CD4-positive, alpha-beta T cell (primary cell): ENCODE measurements at regions not wholly inside any gene's neighbourhood (a gene's known extent, or its start where the extent isn't known, plus 50 kb on each side); places are given as distances from the start of the nearest gene placed in this dataset.

ENCODE experiments used
- ATAC-seq: fragments of 200-7000 bp; cut with Tn5 transposase; one replicate; pipeline ENCODE4 v1.10.0; 2022; ENCODE audit warnings: mild to moderate bottlenecking; ENCODE audit not compliant: poor library complexity
- CTCF ChIA-PET: fragments of 350-600 bp; sonication (Branson Sonifier 250); formaldehyde crosslinking; loops from one replicate; lab custom pipeline; 2021; ENCODE audit warnings: antibody characterized with exemption, inconsistent platforms; lab: Charles Lee
- POLR2A ChIA-PET: fragments of 350-600 bp; sonication (Branson Sonifier 250); formaldehyde crosslinking; loops from one replicate; lab custom pipeline; 2021; ENCODE audit warnings: antibody characterized with exemption, inconsistent platforms; lab: Charles Lee
- DNase-seq, 14 experiments: peaks; one replicate each; pipeline ENCODE4 v3.0.0-alpha.2; 2013 to 2020; ENCODE audit warnings: mixed read lengths in 2 of 14
- H3K27ac ChIP-seq, 2 donors: one replicate each; pipeline versions ENCODE4 v1.5.1 to v1.7.0; 2013; ENCODE audit warnings: low read length in 2 of 2, low read depth in 1 of 2, mild to moderate bottlenecking in 1 of 2
- H3K27me3 ChIP-seq, 2 experiments: 1 replicate in 1 of 2; 2 replicates in 1 of 2; pipeline versions ENCODE4 v1.6.1 to v1.7.0; 2013; ENCODE audit warnings: low read length in 2 of 2, control low read depth in 1 of 2, mild to moderate bottlenecking in 1 of 2, moderate library complexity in 1 of 2; ENCODE audit not compliant: insufficient read depth in 2 of 2, control insufficient read depth in 1 of 2
- H3K36me3 ChIP-seq: one replicate; pipeline ENCODE4 v1.6.1; 2013; ENCODE audit warnings: low read length, control low read depth; ENCODE audit not compliant: insufficient read depth
- H3K4me1 ChIP-seq: one replicate; pipeline ENCODE4 v1.6.1; 2013; ENCODE audit warnings: low read length, control low read depth; ENCODE audit not compliant: insufficient read depth
- H3K4me3 ChIP-seq: one replicate; pipeline ENCODE4 v1.5.1; 2013; ENCODE audit warnings: mild to moderate bottlenecking, low read length, moderate library complexity
- H3K9me3 ChIP-seq, 2 experiments: 1 replicate in 1 of 2; 2 replicates in 1 of 2; pipeline versions ENCODE4 v1.6.1 to v1.7.0; 2013; ENCODE audit warnings: low read length in 2 of 2, mild to moderate bottlenecking in 2 of 2, control low read depth in 1 of 2, moderate library complexity in 1 of 2; ENCODE audit not compliant: control insufficient read depth in 1 of 2, insufficient read depth in 1 of 2
- H3K27ac Mint-ChIP-seq: one replicate; pipeline ENCODE4 v1.8.0; 2020; ENCODE audit warnings: mixed read lengths
- H3K27me3 Mint-ChIP-seq: one replicate; pipeline ENCODE4 v1.8.0; 2021; ENCODE audit warnings: mixed read lengths
- H3K36me3 Mint-ChIP-seq: one replicate; pipeline ENCODE4 v1.8.0; 2021; ENCODE audit warnings: low read depth, mixed read lengths
- H3K4me1 Mint-ChIP-seq: one replicate; pipeline ENCODE4 v1.8.0; 2021; ENCODE audit warnings: low read depth, mixed read lengths
- H3K4me3 Mint-ChIP-seq: one replicate; pipeline ENCODE4 v1.8.0; 2020; ENCODE audit warnings: mild to moderate bottlenecking, mixed read lengths
- H3K9me3 Mint-ChIP-seq: one replicate; pipeline ENCODE4 v1.8.0; 2020; ENCODE audit warnings: mixed read lengths
- CTCF ChIP-seq: fragments of 200-600 bp; IDR thresholded peaks from one replicate; pipeline ENCODE4 v1.8.0; 2022; ENCODE audit warnings: antibody characterized with exemption, mild to moderate bottlenecking
- intact Hi-C, 2 experiments: fragments of 100-400 bp; cut with DNase I in 1 of 2; cut with micrococcal nuclease in 1 of 2; formaldehyde crosslinking; loops; one replicate each; pipeline versions ENCODE4 v1.15.1 to v1.9.0; 2023 to 2025; cut with DNase I, micrococcal nuclease

DNA sequence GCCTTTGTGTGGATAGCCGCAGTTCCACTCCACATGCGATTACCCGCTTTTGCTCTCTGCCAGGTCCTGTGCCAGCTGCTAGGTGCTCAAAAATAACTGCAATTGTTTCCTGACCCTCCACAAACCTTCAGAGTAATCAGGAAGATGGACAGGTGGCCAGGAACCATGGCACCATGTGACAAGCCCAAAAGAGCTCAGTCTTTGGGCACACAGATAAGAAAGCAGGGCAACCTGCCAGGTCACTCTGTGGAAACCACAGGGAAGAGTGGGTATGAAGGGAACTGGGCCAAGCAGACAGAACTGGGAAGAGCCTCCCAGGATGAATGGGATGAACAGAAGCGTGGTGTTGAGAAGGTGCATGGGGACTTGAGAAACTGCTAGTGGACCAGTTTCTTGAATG lies 79.4 kb upstream of the AGAP1 start:
- Mint-ChIP-seq H3K36me3 (no peaks in the 10 kb centered on the region), H3K4me3 (no peak overlapping the region), H3K27ac (no peak overlapping the region), H3K27me3 (peaks cover 23% of the 10 kb centered on the region), H3K4me1 (no peaks in the 10 kb centered on the region), H3K9me3 (no peaks in the 10 kb centered on the region)
- ChIA-PET POLR2A (no interaction called here), CTCF (no interaction called here)
- Histone ChIP-seq H3K4me3 (no peak overlapping the region), H3K27me3 (no peaks in the 10 kb centered on the region), H3K4me1 (no peaks in the 10 kb centered on the region), H3K9me3 (peaks cover 0 to 5% of the 10 kb centered on the region in 2 experiments), H3K36me3 (no peaks in the 10 kb centered on the region), H3K27ac (no peak overlapping the region)
- ATAC-seq (no peak), DNase-seq (no peak)
- intact Hi-C loops: no loop called here
- TF ChIP-seq CTCF: no peak

- no peak overlapping the region for H3K27ac Mint-ChIP-seq
- no peaks in the 10 kb centered on the region for H3K9me3 Mint-ChIP-seq
- Histone ChIP-seq H3K4me3 (no peak overlapping the region), H3K4me1 (no peaks in the 10 kb centered on the region), H3K9me3 (peaks cover 0 to 12% of the 10 kb centered on the region in 2 experiments), H3K27ac (no peak overlapping the region), H3K27me3 (no peaks in the 10 kb centered on the region), H3K36me3 (no peaks in the 10 kb centered on the region)
- peaks cover 28% of the 10 kb centered on the region for H3K27me3 Mint-ChIP-seq
- no peaks in the 10 kb centered on the region for H3K36me3 Mint-ChIP-seq
- POLR2A ChIA-PET: no interaction called here
- H3K4me1 Mint-ChIP-seq: no peaks in the 10 kb centered on the region
- intact Hi-C loops: no loop called here
- CTCF ChIA-PET: no interaction called here
- DNase-seq: no peak
- ATAC-seq: no peak
- H3K4me3 Mint-ChIP-seq: no peak overlapping the region
- TF ChIP-seq CTCF: no peak
Measured at GRCh38 chr2:235416858-235417499, 76.9 kb upstream of the AGAP1 start.

DNA sequence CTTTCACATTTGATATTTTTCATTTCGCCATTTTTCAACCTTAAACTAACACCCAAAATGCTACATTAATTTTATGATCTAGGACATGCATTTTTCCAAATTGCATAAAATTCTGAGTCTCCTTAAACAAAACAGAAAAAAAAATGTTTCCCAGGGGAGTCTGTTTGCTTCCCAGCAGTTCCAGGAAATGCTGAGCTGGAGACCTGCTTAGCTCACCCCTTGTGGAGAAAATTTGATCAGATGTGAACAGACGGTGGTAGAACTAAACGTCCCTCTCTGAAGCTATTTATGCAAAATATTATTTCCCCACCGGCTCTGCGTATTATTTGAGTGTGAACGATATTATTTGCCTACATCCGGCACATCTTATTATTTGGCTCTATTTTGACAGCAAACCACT lies 74.9 kb upstream of the AGAP1 start:
- Mint-ChIP-seq H3K4me3 (no peak overlapping the region), H3K27ac (no peak overlapping the region), H3K36me3 (no peaks in the 10 kb centered on the region), H3K4me1 (no peaks in the 10 kb centered on the region), H3K9me3 (no peaks in the 10 kb centered on the region), H3K27me3 (peaks cover 23% of the 10 kb centered on the region)
- POLR2A ChIA-PET: no interaction called here
- intact Hi-C loops: no loop called here
- TF ChIP-seq CTCF: no peak
- Histone ChIP-seq H3K27ac (no peak overlapping the region), H3K9me3 (peaks cover 0 to 9% of the 10 kb centered on the region in 2 experiments), H3K4me3 (no peak overlapping the region), H3K27me3 (no peaks in the 10 kb centered on the region), H3K4me1 (no peaks in the 10 kb centered on the region), H3K36me3 (no peaks in the 10 kb centered on the region)
- ATAC-seq (no peak), DNase-seq (no peak)
- CTCF ChIA-PET: no interaction called here
